Central memory CD8-positive, alpha-beta T cell (primary cell): ENCODE measurements at regions not wholly inside any gene's neighbourhood (a gene's known extent, or its start where the extent isn't known, plus 50 kb on each side); places are given as distances from the start of the nearest gene placed in this dataset.
"Not testable (repeated sequence)": the region's sequence is repeated elsewhere in the genome, so short reads cannot be mapped to it uniquely, and the experiment has no call there.

Experiments used
- ATAC-seq: fragments of 150-1000 bp; cut with Tn5 transposase; replicated peaks from 2 replicates; pipeline ENCODE4 v1.10.0; 2022; ENCODE audit warnings: mild to moderate bottlenecking, moderate FRiP score, moderate number of reproducible peaks; ENCODE audit not compliant: poor library complexity, severe bottlenecking; ENCODE audit errors: extremely low read depth
- DNase-seq, 2 donors: peaks; one replicate each; pipeline ENCODE4 v3.0.0; 2021; ENCODE audit warnings: low spot score in 2 of 2
- H3K27ac Mint-ChIP-seq: one replicate; pipeline ENCODE4 v1.8.0; 2022; ENCODE audit warnings: low read depth, mild to moderate bottlenecking, moderate library complexity, mixed read lengths
- H3K27me3 Mint-ChIP-seq: one replicate; pipeline ENCODE4 v1.8.0; 2022; ENCODE audit warnings: mixed read lengths
- H3K36me3 Mint-ChIP-seq: one replicate; pipeline ENCODE4 v1.8.0; 2022; ENCODE audit warnings: mild to moderate bottlenecking, moderate library complexity, mixed read lengths; ENCODE audit not compliant: insufficient read depth
- H3K4me1 Mint-ChIP-seq: one replicate; pipeline ENCODE4 v1.8.0; 2022; ENCODE audit warnings: mixed read lengths
- H3K4me3 Mint-ChIP-seq: one replicate; pipeline ENCODE4 v1.8.0; 2022; ENCODE audit warnings: mild to moderate bottlenecking, moderate library complexity, mixed read lengths
- H3K9me3 Mint-ChIP-seq: one replicate; pipeline ENCODE4 v1.8.0; 2022; ENCODE audit warnings: mixed read lengths

DNA sequence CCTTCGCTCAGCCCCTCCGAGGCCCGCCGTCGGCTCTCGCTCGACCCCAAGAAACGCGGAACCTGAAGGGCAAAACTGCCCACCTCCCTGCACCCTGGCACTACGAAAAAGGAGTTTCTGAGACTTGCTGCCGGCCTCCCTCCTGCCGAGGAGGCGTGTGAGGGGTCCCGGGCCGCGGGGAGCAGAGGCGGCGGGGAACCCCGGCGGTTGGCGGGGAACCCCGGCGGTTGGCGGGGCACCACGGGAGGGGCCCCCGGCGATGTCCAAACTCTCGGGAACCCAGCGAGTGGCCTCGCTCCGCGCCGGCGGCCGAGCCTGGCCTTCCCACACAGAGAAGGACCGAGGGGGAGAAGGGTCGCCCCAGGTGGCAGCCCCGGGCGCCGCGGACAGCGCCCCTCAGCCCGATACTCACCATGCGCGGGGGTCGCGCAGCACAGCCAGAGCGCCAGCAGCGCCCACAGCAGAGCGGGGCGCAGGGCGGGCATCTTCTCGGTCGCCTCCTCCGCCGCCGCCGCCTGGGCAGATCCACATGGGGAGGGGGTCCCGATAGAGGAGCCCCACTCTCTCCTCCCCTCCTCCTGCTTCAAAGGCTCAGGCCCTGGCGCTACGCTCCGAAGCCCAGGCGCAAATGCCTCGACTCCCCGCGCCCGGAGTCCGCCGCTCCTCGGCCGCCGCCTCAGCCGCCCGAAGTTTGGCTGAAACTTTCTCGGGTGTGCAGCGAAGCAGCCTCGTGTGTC lies 69.4 kb upstream of the NUDT4B start:
- not testable (repeated sequence) for H3K27ac Mint-ChIP-seq, H3K27me3 Mint-ChIP-seq, H3K4me1 Mint-ChIP-seq, H3K36me3 Mint-ChIP-seq, H3K9me3 Mint-ChIP-seq
- DNase-seq = peak; percentile 14 to 42
- H3K4me3 Mint-ChIP-seq = peak overlapping the region; percentile 70
- ATAC-seq = peak; percentile 52

DNA sequence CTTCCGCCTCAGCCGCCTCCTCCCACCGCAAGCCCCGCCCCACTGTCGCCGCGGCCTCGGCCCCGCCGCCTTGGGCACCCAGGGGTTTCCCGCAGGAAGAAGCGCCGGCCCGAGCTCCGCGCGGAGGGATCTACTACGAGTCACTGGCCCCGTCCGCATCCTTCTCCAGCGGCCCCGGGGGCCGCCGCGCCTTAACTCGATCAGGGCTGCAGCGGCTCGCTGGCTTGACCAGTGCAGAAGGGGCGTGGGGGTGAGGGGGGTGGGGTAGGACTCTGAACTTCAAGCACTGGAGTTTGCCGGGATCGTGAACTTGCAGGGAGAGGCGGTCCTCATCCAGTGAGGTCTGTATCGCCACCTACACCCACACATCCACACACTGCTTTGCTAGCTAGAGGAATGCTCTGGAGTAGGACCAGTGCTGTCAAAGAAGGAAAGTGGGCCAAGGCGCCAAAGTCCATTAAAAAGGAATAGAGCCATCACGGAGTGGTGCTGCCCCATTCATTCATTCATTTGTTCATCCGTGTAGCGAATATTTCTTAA lies 68.7 kb upstream of the NUDT4B start:
- H3K27ac Mint-ChIP-seq, H3K36me3 Mint-ChIP-seq, H3K4me1 Mint-ChIP-seq, DNase-seq, H3K9me3 Mint-ChIP-seq, H3K27me3 Mint-ChIP-seq: not testable (repeated sequence)
- H3K4me3 Mint-ChIP-seq = peak overlapping the region; percentile 70
- peak; percentile 88 for ATAC-seq

DNA sequence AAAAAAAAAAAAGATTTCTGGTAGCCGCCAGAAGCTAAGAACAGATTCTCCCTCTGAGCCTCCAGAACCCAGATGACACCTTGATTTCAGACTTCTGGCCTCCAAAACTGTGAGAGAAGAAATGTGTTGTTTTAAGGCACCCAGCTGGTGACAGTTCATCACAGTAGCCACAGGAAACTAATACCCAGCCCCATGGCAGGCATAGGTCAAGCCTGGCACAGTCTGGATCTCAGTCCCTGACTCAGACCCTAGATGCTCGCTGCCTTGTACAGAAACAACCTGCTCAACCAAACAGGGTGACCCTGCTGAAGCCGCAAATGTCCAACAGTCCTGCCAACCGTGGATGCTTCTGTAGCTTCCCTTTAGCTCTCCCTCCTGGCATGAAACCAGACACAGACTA lies 61.8 kb upstream of the NUDT4B start:
- not testable (repeated sequence) for H3K4me3 Mint-ChIP-seq, ATAC-seq, H3K9me3 Mint-ChIP-seq, DNase-seq, H3K36me3 Mint-ChIP-seq, H3K27me3 Mint-ChIP-seq, H3K4me1 Mint-ChIP-seq, H3K27ac Mint-ChIP-seq

DNA sequence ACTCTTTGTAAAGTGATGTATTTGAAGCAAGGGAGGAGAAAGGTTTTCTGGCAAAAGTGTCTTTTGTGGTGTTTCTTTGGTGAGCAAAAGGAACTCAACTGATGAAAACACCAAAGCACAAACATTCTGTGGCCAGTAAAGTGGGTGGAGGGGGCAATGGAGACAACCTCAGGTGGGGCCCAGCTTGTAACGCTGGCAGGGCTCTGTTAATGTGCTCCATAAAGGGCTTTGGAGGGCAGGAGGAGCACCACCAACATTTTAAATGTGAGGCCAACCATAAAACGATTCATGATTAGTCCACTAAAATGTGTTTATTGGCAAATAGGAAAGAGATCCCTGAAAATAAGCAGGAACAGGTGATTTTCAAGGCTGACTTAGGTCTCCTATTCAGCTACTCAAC lies 61.2 kb upstream of the NUDT4B start:
- not testable (repeated sequence) for H3K36me3 Mint-ChIP-seq, ATAC-seq, H3K27ac Mint-ChIP-seq, H3K4me3 Mint-ChIP-seq, DNase-seq, H3K4me1 Mint-ChIP-seq, H3K27me3 Mint-ChIP-seq, H3K9me3 Mint-ChIP-seq
